Mesendoderm (in vitro differentiated cells): ENCODE measurements at regions not wholly inside any gene's neighbourhood (a gene's known extent, or its start where the extent isn't known, plus 50 kb on each side); places are given as distances from the start of the nearest gene placed in this dataset.
"Not testable (repeated sequence)": the region's sequence is repeated elsewhere in the genome, so short reads cannot be mapped to it uniquely, and the experiment has no call there.

Experiments used
- DNase-seq: peaks from one replicate; pipeline ENCODE4 v3.0.0; 2013
- H2AK5ac ChIP-seq: 2 replicates; pipeline ENCODE4 v1.6.1; 2013; ENCODE audit warnings: low read length, inconsistent platforms
- H2BK120ac ChIP-seq: 2 replicates; pipeline ENCODE4 v1.6.1; 2013; ENCODE audit warnings: low read depth, mild to moderate bottlenecking, low read length, moderate library complexity, mixed read lengths
- H2BK15ac ChIP-seq: replicated peaks from 2 replicates; pipeline ENCODE4 v1.6.1; 2013; ENCODE audit warnings: low read depth, mild to moderate bottlenecking, moderate library complexity
- H2BK5ac ChIP-seq: 2 replicates; pipeline ENCODE4 v1.6.1; 2013; ENCODE audit warnings: low read length, inconsistent platforms
- H3K18ac ChIP-seq: 2 replicates; pipeline ENCODE4 v1.6.1; 2013; ENCODE audit warnings: mild to moderate bottlenecking, low read length, mixed read lengths
- H3K23ac ChIP-seq: one replicate; pipeline ENCODE4 v1.6.1; 2013; ENCODE audit warnings: low read length
- H3K27ac ChIP-seq: 2 replicates; pipeline ENCODE4 v1.5.1; 2013; ENCODE audit warnings: low read depth, mild to moderate bottlenecking, inconsistent platforms, low read length, moderate library complexity
- H3K27me3 ChIP-seq: 2 replicates; pipeline ENCODE4 v1.6.1; 2013; ENCODE audit warnings: low read length, control low read depth, mild to moderate bottlenecking, inconsistent platforms; ENCODE audit not compliant: insufficient read depth, poor library complexity
- H3K36me3 ChIP-seq: 2 replicates; pipeline ENCODE4 v1.6.1; 2013; ENCODE audit warnings: low read length, inconsistent platforms; ENCODE audit not compliant: control insufficient read depth, insufficient read depth
- H3K4ac ChIP-seq: one replicate; pipeline ENCODE4 v1.6.1; 2013; ENCODE audit warnings: low read depth, mild to moderate bottlenecking, low read length, moderate library complexity
- H3K4me1 ChIP-seq: 2 replicates; pipeline ENCODE4 v1.6.1; 2013; ENCODE audit warnings: low read depth, low read length, inconsistent platforms; ENCODE audit not compliant: control insufficient read depth
- H3K4me2 ChIP-seq: 2 replicates; pipeline ENCODE4 v1.6.1; 2013; ENCODE audit warnings: low read length
- H3K4me3 ChIP-seq: 2 replicates; pipeline ENCODE4 v1.5.1; 2013; ENCODE audit warnings: mild to moderate bottlenecking, low read length
- H3K56ac ChIP-seq: one replicate; pipeline ENCODE4 v1.6.1; 2013; ENCODE audit warnings: low read length
- H3K79me1 ChIP-seq: 2 replicates; pipeline ENCODE4 v1.6.1; 2013; ENCODE audit warnings: low read length, inconsistent platforms
- H3K79me2 ChIP-seq: 2 replicates; pipeline ENCODE4 v1.6.1; 2013; ENCODE audit warnings: mild to moderate bottlenecking, low read length; ENCODE audit not compliant: control insufficient read depth, insufficient read depth
- H3K9ac ChIP-seq: 2 replicates; pipeline ENCODE4 v1.6.1; 2013; ENCODE audit warnings: low read length, inconsistent platforms
- H4K5ac ChIP-seq: one replicate; pipeline ENCODE4 v1.6.1; 2013; ENCODE audit warnings: low read length
- H4K8ac ChIP-seq: one replicate; pipeline ENCODE4 v1.6.1; 2013; ENCODE audit warnings: low read depth, mild to moderate bottlenecking, control low read depth, low read length, moderate library complexity
- WGBS: extraction: QIAGEN DNeasy Blood & Tissue Kit; methylation state at CpG from one replicate; pipeline ENCODE4 v1.1.7; 2013; ENCODE audit warnings: low lambda C conversion rate, missing lambda C conversion rate; ENCODE audit not compliant: insufficient coverage; ENCODE audit errors: extremely low coverage; 5-methylcytosine and 5-hydroxymethylcytosine counted together

DNA sequence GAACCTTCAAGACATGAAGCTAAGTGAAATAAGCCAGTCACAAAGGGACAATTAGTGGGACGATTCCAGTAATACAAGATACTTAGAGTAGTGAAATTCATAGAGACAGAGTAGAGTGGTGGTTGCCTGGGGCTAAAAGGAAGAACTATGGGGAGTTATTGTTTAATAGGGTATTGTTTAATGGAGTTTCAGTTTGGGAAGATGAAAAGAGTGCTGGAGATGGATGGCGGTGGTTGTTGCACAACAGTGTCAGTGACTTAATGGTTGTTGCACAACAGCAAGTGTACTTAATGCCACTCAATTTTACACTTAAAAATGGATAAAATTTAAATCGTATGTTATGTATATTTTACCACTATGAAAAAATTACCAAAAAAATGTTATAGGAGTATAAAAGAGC lies 209.7 kb upstream of the TENT5A start:
- H3K27ac ChIP-seq, result no peak overlapping the region

DNA sequence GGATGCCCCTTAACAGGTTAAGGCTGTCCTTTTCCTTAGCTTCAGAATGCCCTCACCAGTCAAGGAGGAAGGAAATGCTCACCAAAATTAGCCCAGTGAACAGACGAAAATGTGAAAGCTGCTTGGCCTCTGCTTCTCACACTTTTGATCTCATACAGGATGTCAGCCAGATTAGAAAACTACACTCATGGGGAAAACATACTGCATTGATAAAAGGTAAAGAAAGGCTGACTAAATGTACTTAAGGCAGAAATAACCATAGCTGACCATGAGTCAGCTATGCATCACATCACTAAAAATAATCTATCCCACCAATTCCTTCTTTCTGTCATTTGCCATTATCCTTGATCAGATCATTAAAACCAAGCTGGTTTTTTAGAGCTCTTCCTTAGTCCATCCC lies 198.4 kb upstream of the TENT5A start:
- Histone ChIP-seq H3K56ac (no peak overlapping the region), H3K4me1 (no peaks in the 10 kb centered on the region), H3K4me3 (no peak overlapping the region), H3K4ac (no peak overlapping the region), H4K5ac (no peak overlapping the region), H3K4me2 (no peak overlapping the region), H3K27ac (no peak overlapping the region), H3K27me3 (no peaks in the 10 kb centered on the region), H3K23ac (no peak overlapping the region), H3K36me3 (no peaks in the 10 kb centered on the region), H2BK15ac (no peak overlapping the region), H2BK5ac (no peak overlapping the region), H3K79me1 (no peaks in the 10 kb centered on the region), H2BK120ac (no peak overlapping the region), H3K79me2 (no peaks in the 10 kb centered on the region), H4K8ac (no peak overlapping the region), H3K9ac (no peak overlapping the region), H2AK5ac (no peak overlapping the region), H3K18ac (no peak overlapping the region)
- no CpG with 5 or more reads among the region's 1 CpG for WGBS
- DNase-seq, result no peak

More for the DNA sequence above, 209.7 kb upstream of the TENT5A start:
- H3K4me3 ChIP-seq, result no peak overlapping the region
- no peaks in the 10 kb centered on the region for H3K79me2 ChIP-seq
- no peak overlapping the region for H2BK5ac ChIP-seq
- H2AK5ac ChIP-seq, result no peak overlapping the region
- no peak overlapping the region for H3K4ac ChIP-seq
- no peak overlapping the region for H3K18ac ChIP-seq
- no peak overlapping the region for H3K56ac ChIP-seq
- no peak overlapping the region for H3K23ac ChIP-seq
- no peak overlapping the region for H4K8ac ChIP-seq
- H2BK15ac ChIP-seq, result no peak overlapping the region
- H3K27me3 ChIP-seq, result no peaks in the 10 kb centered on the region
- no peak overlapping the region for H2BK120ac ChIP-seq
- H3K4me1 ChIP-seq, result no peaks in the 10 kb centered on the region
- H3K36me3 ChIP-seq, result no peaks in the 10 kb centered on the region
- no peaks in the 10 kb centered on the region for H3K79me1 ChIP-seq
- DNase-seq, result no peak
- H3K4me2 ChIP-seq, result no peak overlapping the region
- no peak overlapping the region for H4K5ac ChIP-seq
- WGBS, result no CpG with 5 or more reads among the region's 3 CpGs
- H3K9ac ChIP-seq, result no peak overlapping the region

DNA sequence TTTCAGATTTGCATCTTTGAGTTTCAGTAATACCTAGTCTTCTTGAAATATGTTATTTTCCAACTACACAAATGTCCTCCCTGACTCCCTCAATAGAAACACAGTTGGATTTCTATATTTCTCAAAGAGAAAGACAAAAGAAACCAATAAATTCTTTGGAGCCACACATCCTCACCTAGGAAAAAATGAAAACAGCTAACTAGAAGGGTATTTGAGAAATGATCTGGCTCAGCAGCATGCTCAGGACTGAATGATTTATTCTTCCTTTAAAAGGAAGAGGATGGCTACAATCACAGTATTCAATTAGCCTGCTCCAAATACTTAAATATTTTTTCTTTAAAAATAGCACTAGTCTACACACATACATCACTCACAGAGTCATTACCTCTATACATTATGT lies 196.4 kb upstream of the TENT5A start:
- H3K4me3 ChIP-seq, result no peak overlapping the region
- no peak overlapping the region for H3K23ac ChIP-seq
- H3K56ac ChIP-seq, result no peak overlapping the region
- H3K4me1 ChIP-seq, result no peaks in the 10 kb centered on the region
- no peak overlapping the region for H3K18ac ChIP-seq
- H2BK120ac ChIP-seq, result no peak overlapping the region
- no peak overlapping the region for H2BK15ac ChIP-seq
- H3K4me2 ChIP-seq, result no peak overlapping the region
- no peaks in the 10 kb centered on the region for H3K79me1 ChIP-seq
- no peak overlapping the region for H4K8ac ChIP-seq
- no peaks in the 10 kb centered on the region for H3K79me2 ChIP-seq
- no peak overlapping the region for H2AK5ac ChIP-seq
- DNase-seq, result no peak
- no peak overlapping the region for H3K4ac ChIP-seq
- H3K27ac ChIP-seq, result no peak overlapping the region
- H2BK5ac ChIP-seq, result no peak overlapping the region
- H3K9ac ChIP-seq, result no peak overlapping the region
- no peak overlapping the region for H4K5ac ChIP-seq
- H3K27me3 ChIP-seq, result no peaks in the 10 kb centered on the region
- no peaks in the 10 kb centered on the region for H3K36me3 ChIP-seq

DNA sequence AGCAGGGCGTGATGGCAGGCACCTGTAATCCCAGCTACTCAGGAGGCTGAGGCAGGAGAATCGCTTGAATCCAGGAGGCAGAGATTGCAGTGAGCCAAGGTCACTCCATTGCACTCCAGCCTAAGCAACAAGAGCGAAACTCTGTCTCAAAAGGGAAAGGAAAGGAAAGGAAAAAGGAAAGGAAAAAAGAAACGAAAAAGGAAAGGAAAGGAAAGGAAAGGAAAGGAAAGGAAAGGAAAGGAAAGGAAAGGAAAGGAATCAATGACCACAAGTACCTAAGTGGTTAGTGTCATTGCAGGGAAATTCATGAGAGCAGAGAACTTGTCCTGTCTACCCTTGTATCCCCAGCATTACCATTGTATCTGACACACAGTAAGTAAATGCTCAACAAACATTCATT lies 195.7 kb upstream of the TENT5A start:
- H3K18ac ChIP-seq, H2BK5ac ChIP-seq, H3K4me3 ChIP-seq, H3K79me1 ChIP-seq, H3K23ac ChIP-seq, H2BK120ac ChIP-seq, H2BK15ac ChIP-seq, H4K8ac ChIP-seq, DNase-seq, H3K4me1 ChIP-seq, H4K5ac ChIP-seq, H3K27ac ChIP-seq, H3K56ac ChIP-seq, H3K9ac ChIP-seq, H2AK5ac ChIP-seq, H3K36me3 ChIP-seq, H3K4me2 ChIP-seq, H3K79me2 ChIP-seq, H3K27me3 ChIP-seq, H3K4ac ChIP-seq: not testable (repeated sequence)
- no CpG with 5 or more reads among the region's 4 CpGs for WGBS

DNA sequence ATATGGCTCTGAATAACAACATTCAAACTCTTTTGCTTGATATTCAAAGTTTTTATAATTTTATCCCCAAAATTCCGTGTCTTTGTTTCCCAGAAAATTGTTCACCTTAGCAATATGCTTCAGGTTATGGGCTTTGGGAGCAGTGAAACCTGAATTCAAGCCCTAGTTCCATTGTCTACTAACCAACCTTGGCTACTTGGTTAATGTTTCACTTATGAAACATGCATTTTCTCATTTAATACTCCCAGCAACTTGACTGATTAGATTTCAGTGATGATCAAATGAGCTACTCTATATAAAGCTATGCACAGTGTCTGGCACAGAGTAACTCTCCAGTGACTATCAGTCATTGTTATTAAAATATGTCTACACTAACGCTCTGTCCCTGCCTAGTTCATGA lies 192.2 kb upstream of the TENT5A start:
- Histone ChIP-seq H2AK5ac (no peak overlapping the region), H3K4me2 (no peak overlapping the region), H3K56ac (no peak overlapping the region), H3K27me3 (no peaks in the 10 kb centered on the region), H4K5ac (no peak overlapping the region), H2BK5ac (no peak overlapping the region), H3K23ac (no peak overlapping the region), H2BK120ac (no peak overlapping the region), H3K4ac (no peak overlapping the region), H3K36me3 (no peaks in the 10 kb centered on the region), H3K4me1 (peaks cover 1% of the 10 kb centered on the region), H2BK15ac (no peak overlapping the region), H4K8ac (no peak overlapping the region), H3K27ac (no peak overlapping the region), H3K4me3 (no peak overlapping the region), H3K9ac (no peak overlapping the region), H3K18ac (no peak overlapping the region), H3K79me2 (no peaks in the 10 kb centered on the region), H3K79me1 (no peaks in the 10 kb centered on the region)
- no peak for DNase-seq
- no CpG with 5 or more reads among the region's 2 CpGs for WGBS

DNA sequence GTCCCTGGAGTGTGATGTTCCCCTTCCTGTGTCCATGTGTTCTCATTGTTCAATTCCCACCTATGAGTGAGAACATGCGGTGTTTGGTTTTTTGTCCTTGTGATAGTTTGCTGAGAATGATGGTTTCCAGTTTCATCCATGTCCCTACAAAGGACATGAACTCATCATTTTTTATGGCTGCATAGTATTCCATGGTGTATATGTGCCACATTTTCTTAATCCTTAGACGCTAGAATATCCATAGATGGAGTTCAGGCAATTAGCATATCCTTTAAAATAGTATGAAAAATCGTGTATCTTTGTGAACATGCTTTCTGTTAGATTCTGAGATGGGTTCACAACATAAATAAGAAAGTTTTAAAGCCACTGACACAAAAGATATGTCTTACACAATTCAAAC lies 190.4 kb upstream of the TENT5A start:
- H3K23ac ChIP-seq, H2BK15ac ChIP-seq, H3K56ac ChIP-seq, H2AK5ac ChIP-seq, H3K4me2 ChIP-seq, DNase-seq, H3K36me3 ChIP-seq, H3K4ac ChIP-seq, H3K79me1 ChIP-seq, H3K9ac ChIP-seq, H3K18ac ChIP-seq, H3K27me3 ChIP-seq, H3K4me1 ChIP-seq, H3K4me3 ChIP-seq, H2BK120ac ChIP-seq, H3K27ac ChIP-seq, H3K79me2 ChIP-seq, H2BK5ac ChIP-seq, H4K8ac ChIP-seq, H4K5ac ChIP-seq: not testable (repeated sequence)
- WGBS, result no CpG with 5 or more reads among the region's 3 CpGs
